NCI-H748 (cell line): ENCODE measurements at regions not wholly inside any gene's neighbourhood (a gene's known extent, or its start where the extent isn't known, plus 50 kb on each side); places are given as distances from the start of the nearest gene placed in this dataset.
A peak's percentile ranks its signal among the peaks of the same experiment; 100 is the strongest.

Experiments
- DNase-seq: peaks from one replicate; lab custom pipeline; 2025; ENCODE audit not compliant: unreplicated experiment; lab: John Stamatoyannopoulos, UW

- no peak for DNase-seq
These were observed 50.5 kb upstream of the ADGRG2 start for GRCh38 chrX:19172741-19173140.

DNA sequence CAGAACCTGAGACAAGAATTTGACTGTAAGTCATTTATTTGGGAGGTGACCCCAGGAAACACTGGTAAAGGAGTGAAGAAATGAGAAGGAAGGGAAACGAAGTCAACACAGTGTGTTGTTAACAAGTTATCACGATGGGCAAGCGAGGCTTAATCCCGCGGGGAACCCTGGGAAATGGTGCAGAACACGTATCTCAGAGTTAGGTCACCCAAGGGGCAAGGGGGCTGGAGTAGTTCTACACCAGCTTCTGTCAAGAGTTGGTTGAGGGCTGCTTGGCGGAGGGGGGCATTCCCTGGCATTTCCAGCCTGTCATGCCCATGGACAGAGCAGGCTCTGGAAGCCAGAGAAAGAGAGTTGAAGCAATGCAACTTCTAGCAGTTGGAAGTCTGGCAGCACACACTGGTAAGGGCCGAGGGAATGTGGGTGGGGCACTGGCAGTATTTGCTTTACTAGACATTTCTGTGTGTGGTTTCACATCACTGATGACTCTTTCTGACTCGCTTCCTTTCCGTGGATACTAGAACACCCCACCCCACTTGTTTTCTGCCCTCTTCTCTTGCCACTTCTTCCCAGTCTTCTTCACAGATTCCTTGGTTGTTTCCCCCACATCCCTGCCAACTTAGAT lies 52.2 kb upstream of the ADGRG2 start:
- no peak for DNase-seq

- DNase-seq = no peak
These were observed 54.8 kb upstream of the ADGRG2 start for GRCh38 chrX:19176901-19177630.

DNA sequence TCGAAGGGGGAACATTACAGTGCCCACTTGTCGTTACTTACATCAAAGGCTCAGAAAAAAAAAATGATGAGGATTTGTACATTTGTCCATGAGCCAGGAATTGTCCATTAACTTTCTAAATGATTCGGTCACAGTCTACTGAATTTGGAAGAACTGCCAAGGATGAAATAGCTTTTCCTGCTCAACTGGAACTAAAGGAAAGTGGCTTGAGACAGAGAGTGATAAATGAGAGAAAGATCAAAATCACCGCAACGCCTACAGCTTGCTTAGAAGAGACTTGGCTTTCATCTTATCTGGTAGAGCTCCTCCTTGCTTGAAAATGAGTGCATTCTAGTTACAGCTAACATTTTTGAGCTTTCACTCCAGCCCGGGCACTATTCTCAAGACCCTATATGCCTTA lies 55.5 kb upstream of the ADGRG2 start:
- DNase-seq = no peak

DNA sequence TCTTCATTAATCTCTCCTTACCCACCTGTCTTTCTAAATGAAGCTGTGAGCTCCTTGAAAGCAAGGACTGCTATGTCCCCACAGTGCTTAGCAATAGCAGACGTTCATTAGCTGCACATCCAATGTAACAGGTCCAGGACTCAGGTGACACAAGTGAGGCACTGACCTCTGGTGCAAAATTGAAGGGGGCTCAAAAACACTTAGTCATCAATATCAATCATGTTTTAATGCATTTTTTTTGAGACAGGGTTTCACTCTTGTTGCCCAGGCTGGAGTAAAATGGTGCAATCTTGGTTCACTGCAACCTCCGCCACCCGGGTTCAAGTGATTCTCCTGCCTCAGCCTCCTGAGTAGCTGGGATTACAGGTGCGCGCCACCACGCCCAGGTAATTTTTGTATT lies 56.1 kb upstream of the ADGRG2 start:
- no peak for DNase-seq

- no peak for DNase-seq
These were observed 57.1 kb upstream of the ADGRG2 start for GRCh38 chrX:19179389-19179788.

GRCh38 chrX:19181345-19181744 lies 59.1 kb upstream of the ADGRG2 start:
- DNase-seq = no peak

- DNase-seq = no peak
These were observed 60.5 kb upstream of the ADGRG2 start for GRCh38 chrX:19182785-19183184.

DNA sequence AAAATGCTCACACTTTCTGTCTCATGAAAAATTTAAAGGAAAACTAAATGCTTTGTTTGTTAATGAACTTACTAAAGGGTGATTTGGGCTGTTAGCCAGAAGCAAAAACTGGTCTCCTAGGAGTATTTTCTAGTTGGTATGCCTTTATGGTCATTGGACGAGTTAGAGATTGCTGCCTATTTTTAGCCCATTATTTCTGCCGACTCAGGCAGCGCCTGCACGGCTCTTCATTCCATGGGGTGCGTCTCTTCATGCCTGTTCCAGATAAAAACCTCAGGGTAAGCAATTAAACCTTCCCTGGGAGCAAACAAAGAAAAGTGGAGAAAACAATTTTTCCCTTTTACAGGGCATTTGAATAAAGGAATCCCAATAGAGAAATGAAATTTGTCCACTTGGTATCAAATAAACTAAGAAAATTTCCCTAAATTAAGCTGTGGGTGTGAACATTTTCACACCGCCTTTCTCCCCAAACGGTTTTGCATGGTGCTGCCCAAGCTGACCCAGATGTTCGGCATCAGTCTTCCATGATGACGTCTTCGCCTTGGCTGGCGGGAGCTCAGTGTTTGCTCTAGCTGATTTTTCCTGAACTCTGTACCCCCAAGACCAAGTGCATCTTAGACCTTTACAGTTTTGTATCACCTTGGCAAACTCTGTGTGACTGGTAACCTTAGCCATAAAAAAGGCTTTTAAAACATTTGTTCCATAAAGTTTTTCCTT lies 61.7 kb upstream of the ADGRG2 start:
- no peak for DNase-seq

- no peak for DNase-seq
These were observed 66.3 kb upstream of the ADGRG2 start for GRCh38 chrX:19188566-19188965.

DNA sequence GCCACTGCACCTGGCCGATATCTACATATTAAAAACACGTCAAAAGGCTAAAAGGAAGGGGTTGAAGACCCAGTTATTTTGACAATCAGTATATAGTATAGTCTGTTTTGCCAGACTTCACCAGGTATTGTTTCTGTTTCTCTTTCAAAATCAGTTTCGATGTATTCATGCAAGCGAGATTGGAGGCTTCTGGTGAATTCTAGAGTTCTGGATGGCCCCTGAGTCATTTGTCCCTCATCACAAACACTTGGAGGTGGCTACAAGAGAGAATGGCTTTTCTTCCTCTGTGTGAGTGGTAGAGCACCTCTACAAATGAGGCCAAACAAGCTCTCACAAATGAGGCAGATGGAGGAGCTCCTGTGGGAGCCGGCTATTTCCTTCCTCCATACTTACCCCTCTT lies 68.6 kb upstream of the ADGRG2 start:
- no peak for DNase-seq

DNA sequence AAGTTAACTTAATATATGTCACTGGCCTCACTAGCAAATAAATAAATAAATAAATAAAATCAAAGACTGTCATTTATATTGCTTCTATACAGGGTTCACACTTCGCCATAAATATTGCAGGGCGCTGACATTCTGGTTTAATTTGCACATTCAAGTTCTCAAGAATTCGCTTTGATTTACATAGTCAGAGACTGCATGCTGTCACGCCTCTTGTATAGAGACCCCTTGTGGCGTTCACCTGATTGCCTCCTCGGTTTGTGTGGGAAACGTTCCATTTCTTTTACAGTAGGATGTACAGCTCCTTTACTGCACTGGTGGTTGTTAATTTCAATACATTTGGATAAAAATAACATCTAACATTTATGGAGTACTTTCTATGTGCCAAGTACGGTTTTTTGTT lies 71.3 kb upstream of the ADGRG2 start:
- DNase-seq = no peak

- DNase-seq = no peak
These were observed 72.3 kb upstream of the ADGRG2 start for GRCh38 chrX:19194285-19195242.

DNA sequence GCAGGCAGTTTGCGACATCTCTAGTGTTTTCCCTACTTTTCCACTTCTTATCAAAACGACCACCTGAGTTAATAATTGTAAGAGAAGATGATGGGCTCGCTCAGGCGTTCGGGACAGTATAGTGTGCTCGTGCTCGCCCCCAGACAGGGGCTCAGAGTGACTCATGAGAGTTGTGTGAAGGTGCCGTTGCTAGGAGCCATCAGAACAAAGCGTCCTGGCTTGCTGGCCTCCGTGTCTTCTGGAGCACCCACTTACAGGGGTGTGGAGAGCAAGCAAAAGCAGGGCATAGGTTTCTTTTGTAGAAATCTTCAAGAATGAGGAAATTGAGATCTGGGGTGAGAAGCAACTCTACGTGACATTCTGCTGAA lies 73.0 kb upstream of the ADGRG2 start:
- peak; percentile 11 for DNase-seq

GRCh38 chrX:19198473-19198872 lies 76.2 kb upstream of the ADGRG2 start:
- no peak for DNase-seq

- no peak for DNase-seq
These were observed 79.9 kb upstream of the ADGRG2 start for GRCh38 chrX:19202171-19202570.

DNA sequence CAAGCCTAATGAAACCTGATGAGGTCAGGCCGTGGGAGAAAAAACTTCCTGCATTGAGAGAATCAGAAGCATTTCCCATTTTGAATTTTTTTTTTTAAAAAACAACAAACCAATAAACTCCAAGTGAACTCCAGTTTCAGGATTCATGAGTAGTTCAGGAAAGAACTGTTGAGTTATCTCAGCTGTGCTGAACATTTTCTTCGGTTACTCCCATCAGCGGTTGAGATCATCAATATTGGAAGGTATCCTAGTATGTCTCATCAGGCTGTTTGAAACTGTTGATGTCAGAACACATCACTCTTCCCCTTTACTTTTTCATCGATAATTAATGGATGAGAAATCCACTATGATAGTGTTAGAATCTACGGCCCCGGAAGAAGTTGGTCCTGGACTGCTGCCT lies 82.4 kb upstream of the ADGRG2 start:
- DNase-seq = no peak

GRCh38 chrX:19212037-19212436 lies 89.8 kb upstream of the ADGRG2 start:
- no peak for DNase-seq

DNA sequence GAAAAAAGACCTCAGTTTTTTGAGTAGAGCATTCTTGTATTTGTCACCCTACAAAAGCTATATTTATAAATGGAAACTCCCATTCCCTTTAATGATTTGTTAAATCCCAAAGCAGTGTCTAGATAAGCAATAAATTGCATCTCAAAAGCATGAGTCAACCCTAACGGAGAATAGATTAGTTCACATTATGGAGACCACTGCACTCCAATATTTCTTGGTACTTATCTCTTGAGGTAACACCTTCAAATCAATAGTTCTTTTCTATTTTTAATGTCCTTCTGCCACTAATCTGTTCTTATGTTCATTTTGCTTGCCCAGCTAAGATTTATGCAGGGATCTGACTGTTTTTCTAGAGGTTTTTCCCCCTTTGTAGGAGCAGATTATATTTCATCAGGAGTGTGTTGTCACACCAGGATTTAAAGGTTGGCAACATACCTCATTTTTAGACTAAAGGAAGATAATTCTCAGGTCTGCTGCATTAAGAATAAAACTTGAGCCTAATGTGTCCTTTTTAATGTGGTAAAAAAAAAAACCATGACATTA lies 91.4 kb upstream of the ADGRG2 start:
- DNase-seq = no peak

GRCh38 chrX:19214311-19214710 lies 92.0 kb upstream of the ADGRG2 start:
- DNase-seq = no peak

GRCh38 chrX:19225909-19226308 lies 103.6 kb upstream of the ADGRG2 start:
- DNase-seq = peak; percentile 12
